SW480 (cell line): ENCODE measurements at regions not wholly inside any gene's neighbourhood (a gene's known extent, or its start where the extent isn't known, plus 50 kb on each side); places are given as distances from the start of the nearest gene placed in this dataset.

Source experiments
- DNase-seq: peaks from one replicate; pipeline ENCODE4 v3.0.0-alpha.2; 2016; ENCODE audit warnings: low spot score

GRCh38 chr13:33746867-33747266 is 71.1 kb upstream of the RFC3 start:
- DNase-seq, result no peak

GRCh38 chr13:33751151-33751550 is 66.8 kb upstream of the RFC3 start:
- no peak for DNase-seq

GRCh38 chr13:33752094-33752493 is 65.9 kb upstream of the RFC3 start:
- no peak for DNase-seq

GRCh38 chr13:33752597-33752996 is 65.4 kb upstream of the RFC3 start:
- DNase-seq, result no peak

- DNase-seq, result no peak
Measured at GRCh38 chr13:33756929-33757328, 61.0 kb upstream of the RFC3 start.

GRCh38 chr13:33757713-33758112 is 60.2 kb upstream of the RFC3 start:
- DNase-seq, result no peak

- DNase-seq, result no peak
Measured at GRCh38 chr13:33758113-33758512, 59.8 kb upstream of the RFC3 start.

GRCh38 chr13:33761740-33762139 is 56.2 kb upstream of the RFC3 start:
- DNase-seq, result peak; percentile 43

- no peak for DNase-seq
Measured at GRCh38 chr13:33763021-33763420, 54.9 kb upstream of the RFC3 start.

GRCh38 chr13:33764716-33765115 is 53.2 kb upstream of the RFC3 start:
- DNase-seq, result no peak

- no peak for DNase-seq
Measured at GRCh38 chr13:33766329-33767123, 51.4 kb upstream of the RFC3 start.

- DNase-seq, result no peak
Measured at GRCh38 chr13:33767140-33767539, 50.8 kb upstream of the RFC3 start.
